B cell (primary cell): ENCODE measurements at regions not wholly inside any gene's neighbourhood (a gene's known extent, or its start where the extent isn't known, plus 50 kb on each side); places are given as distances from the start of the nearest gene placed in this dataset.
"Not testable (repeated sequence)": the region's sequence is repeated elsewhere in the genome, so short reads cannot be mapped to it uniquely, and the experiment has no call there.

ENCODE experiments used
- EZH2 ChIP-seq: IDR thresholded peaks from 2 replicates; pipeline ENCODE4 v1.6.1; 2012; ENCODE audit warnings: borderline replicate concordance, low read depth, mild to moderate bottlenecking, moderate library complexity, low read length; ENCODE audit not compliant: insufficient read depth, poor library complexity, severe bottlenecking
- TF ChIP-seq, protein P1 (sequence below): fragments of 200-600 bp; IDR thresholded peaks from one replicate; pipeline ENCODE4 v1.8.0; 2022; ENCODE audit warnings: antibody characterized with exemption, mild to moderate bottlenecking

DNA sequence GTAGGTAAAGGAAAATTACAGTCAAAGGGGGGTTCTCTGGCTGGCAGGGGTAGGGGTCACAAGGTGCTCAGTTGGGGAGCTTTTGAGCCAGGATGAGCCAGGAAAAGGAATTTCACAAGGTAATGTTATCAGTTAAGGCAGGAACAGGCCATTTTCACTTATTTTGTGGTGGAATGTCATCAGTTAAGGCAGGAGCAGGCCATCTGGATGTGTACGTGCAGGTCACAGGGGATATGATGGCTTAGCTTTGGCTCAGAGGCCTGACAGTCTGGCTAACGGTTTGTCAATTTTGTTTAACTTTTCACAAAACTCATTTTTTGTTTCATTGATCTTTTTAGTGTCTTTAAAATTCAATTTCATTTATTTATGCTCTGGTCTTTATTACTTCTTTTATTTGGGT lies 1623.8 kb upstream of the DDX18 start:
- TF ChIP-seq, protein P1, sequence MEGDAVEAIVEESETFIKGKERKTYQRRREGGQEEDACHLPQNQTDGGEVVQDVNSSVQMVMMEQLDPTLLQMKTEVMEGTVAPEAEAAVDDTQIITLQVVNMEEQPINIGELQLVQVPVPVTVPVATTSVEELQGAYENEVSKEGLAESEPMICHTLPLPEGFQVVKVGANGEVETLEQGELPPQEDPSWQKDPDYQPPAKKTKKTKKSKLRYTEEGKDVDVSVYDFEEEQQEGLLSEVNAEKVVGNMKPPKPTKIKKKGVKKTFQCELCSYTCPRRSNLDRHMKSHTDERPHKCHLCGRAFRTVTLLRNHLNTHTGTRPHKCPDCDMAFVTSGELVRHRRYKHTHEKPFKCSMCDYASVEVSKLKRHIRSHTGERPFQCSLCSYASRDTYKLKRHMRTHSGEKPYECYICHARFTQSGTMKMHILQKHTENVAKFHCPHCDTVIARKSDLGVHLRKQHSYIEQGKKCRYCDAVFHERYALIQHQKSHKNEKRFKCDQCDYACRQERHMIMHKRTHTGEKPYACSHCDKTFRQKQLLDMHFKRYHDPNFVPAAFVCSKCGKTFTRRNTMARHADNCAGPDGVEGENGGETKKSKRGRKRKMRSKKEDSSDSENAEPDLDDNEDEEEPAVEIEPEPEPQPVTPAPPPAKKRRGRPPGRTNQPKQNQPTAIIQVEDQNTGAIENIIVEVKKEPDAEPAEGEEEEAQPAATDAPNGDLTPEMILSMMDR = not testable (repeated sequence)
- TF ChIP-seq EZH2 = not testable (repeated sequence)
